Osteocyte (in vitro differentiated cells): ENCODE measurements at regions not wholly inside any gene's neighbourhood (a gene's known extent, or its start where the extent isn't known, plus 50 kb on each side); places are given as distances from the start of the nearest gene placed in this dataset.

Experiments
- DNase-seq: peaks from one replicate; pipeline ENCODE4 v3.0.0; 2021; ENCODE audit warnings: mixed read lengths; ENCODE audit not compliant: unreplicated experiment; ENCODE audit errors: extremely low spot score
- H3K27ac Mint-ChIP-seq: one replicate; pipeline ENCODE4 v1.8.0; 2021; ENCODE audit warnings: mild to moderate bottlenecking, mixed read lengths; ENCODE audit not compliant: unreplicated experiment
- H3K27me3 Mint-ChIP-seq: one replicate; pipeline ENCODE4 v1.8.0; 2021; ENCODE audit warnings: mixed read lengths; ENCODE audit not compliant: unreplicated experiment
- H3K36me3 Mint-ChIP-seq: one replicate; pipeline ENCODE4 v1.8.0; 2021; ENCODE audit warnings: mixed read lengths; ENCODE audit not compliant: unreplicated experiment
- H3K4me1 Mint-ChIP-seq: one replicate; pipeline ENCODE4 v1.8.0; 2021; ENCODE audit warnings: mixed read lengths; ENCODE audit not compliant: unreplicated experiment
- H3K4me3 Mint-ChIP-seq: one replicate; pipeline ENCODE4 v1.8.0; 2021; ENCODE audit warnings: mild to moderate bottlenecking, moderate library complexity, mixed read lengths; ENCODE audit not compliant: unreplicated experiment
- H3K9me3 Mint-ChIP-seq: one replicate; pipeline ENCODE4 v1.8.0; 2021; ENCODE audit warnings: mixed read lengths; ENCODE audit not compliant: unreplicated experiment
- CTCF ChIP-seq: fragments of 200-600 bp; sonication (generic); IDR thresholded peaks from 2 replicates; pipeline ENCODE4 v1.5.0; 2021; ENCODE audit warnings: antibody characterized with exemption, mild to moderate bottlenecking, moderate library complexity

DNA sequence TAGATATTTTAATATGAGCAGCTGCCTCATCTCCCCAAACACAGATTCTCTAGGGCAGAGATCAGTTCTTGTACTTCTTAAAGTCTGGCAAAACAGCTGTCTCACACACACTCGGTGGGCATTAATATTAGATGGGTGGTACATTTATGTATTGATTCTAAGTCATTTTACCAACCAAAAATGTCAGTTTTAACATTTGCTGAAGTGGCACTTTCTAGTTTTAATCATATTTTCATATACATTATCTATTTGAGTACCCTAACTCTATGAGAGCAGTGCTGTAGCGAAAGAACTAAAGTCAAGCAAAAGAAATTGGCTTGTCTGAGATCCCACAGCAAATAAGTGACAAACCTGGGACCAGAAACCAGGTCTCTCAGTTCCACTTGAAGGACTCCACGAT, 134.5 kb upstream of the SPRY1 start:
- Mint-ChIP-seq H3K27me3 (no peaks in the 10 kb centered on the region), H3K36me3 (no peaks in the 10 kb centered on the region), H3K4me3 (no peak overlapping the region), H3K9me3 (no peaks in the 10 kb centered on the region), H3K4me1 (peaks cover 20% of the 10 kb centered on the region), H3K27ac (no peak overlapping the region)
- no peak for TF ChIP-seq CTCF
- no peak for DNase-seq

- Mint-ChIP-seq H3K4me3 (no peak overlapping the region), H3K27ac (no peak overlapping the region), H3K27me3 (no peaks in the 10 kb centered on the region), H3K4me1 (peaks cover 10% of the 10 kb centered on the region), H3K36me3 (no peaks in the 10 kb centered on the region), H3K9me3 (no peaks in the 10 kb centered on the region)
- no peak for DNase-seq
- TF ChIP-seq CTCF, result no peak
These were observed 131.2 kb upstream of the SPRY1 start for GRCh38 chr4:123265443-123265842.

DNA sequence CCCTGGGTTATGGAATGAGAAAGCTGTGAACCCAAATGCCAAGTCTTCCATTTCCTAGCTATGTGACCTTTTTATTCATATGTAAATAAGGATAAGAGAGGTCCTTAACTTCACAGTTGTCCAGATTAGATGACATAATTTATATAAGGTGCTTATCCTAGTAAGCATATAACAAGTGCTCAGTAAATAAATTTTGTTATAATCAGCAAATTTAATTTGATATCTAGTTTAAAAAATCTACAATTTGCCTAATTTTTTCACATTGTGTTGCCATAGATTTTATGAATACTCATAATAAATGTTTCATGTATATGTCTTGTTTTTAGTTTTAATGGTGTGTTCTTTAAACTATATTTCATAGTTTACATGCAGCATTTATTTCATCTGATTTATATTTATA, 130.4 kb upstream of the SPRY1 start:
- peaks cover 8% of the 10 kb centered on the region for H3K4me1 Mint-ChIP-seq
- TF ChIP-seq CTCF, result no peak
- H3K4me3 Mint-ChIP-seq, result no peak overlapping the region
- H3K27me3 Mint-ChIP-seq, result no peaks in the 10 kb centered on the region
- H3K36me3 Mint-ChIP-seq, result no peaks in the 10 kb centered on the region
- H3K9me3 Mint-ChIP-seq, result no peaks in the 10 kb centered on the region
- DNase-seq, result no peak
- H3K27ac Mint-ChIP-seq, result no peak overlapping the region

- Mint-ChIP-seq H3K4me1 (peaks cover 44% of the 10 kb centered on the region), H3K9me3 (peaks cover 13% of the 10 kb centered on the region), H3K36me3 (peaks cover 3% of the 10 kb centered on the region), H3K27me3 (no peaks in the 10 kb centered on the region), H3K4me3 (no peak overlapping the region), H3K27ac (no peak overlapping the region)
- no peak for TF ChIP-seq CTCF
- DNase-seq, result no peak
These were observed 117.8 kb upstream of the SPRY1 start for GRCh38 chr4:123278755-123279154.

GRCh38 chr4:123283371-123283895, 113.2 kb upstream of the SPRY1 start:
- no peak for TF ChIP-seq CTCF
- no peak for DNase-seq
- Mint-ChIP-seq H3K27ac (peak overlapping the region; percentile 76), H3K36me3 (peaks cover 7% of the 10 kb centered on the region), H3K9me3 (peaks cover 10% of the 10 kb centered on the region), H3K4me1 (peaks cover 57% of the 10 kb centered on the region), H3K4me3 (no peak overlapping the region), H3K27me3 (no peaks in the 10 kb centered on the region)
